ENCODE measurements at regions not wholly inside any gene's neighbourhood (a gene's known extent, or its start where the extent isn't known, plus 50 kb on each side); places are given as distances from the start of the nearest gene placed in this dataset.
"Not testable (repeated sequence)": the region's sequence is repeated elsewhere in the genome, so short reads cannot be mapped to it uniquely, and the experiment has no call there.

- DNase-seq (ENCODE audit: low read depth): no peak
These were observed 147.6 kb upstream of the NR2F2 start for GRCh38 chr15:96182736-96183513.

DNA sequence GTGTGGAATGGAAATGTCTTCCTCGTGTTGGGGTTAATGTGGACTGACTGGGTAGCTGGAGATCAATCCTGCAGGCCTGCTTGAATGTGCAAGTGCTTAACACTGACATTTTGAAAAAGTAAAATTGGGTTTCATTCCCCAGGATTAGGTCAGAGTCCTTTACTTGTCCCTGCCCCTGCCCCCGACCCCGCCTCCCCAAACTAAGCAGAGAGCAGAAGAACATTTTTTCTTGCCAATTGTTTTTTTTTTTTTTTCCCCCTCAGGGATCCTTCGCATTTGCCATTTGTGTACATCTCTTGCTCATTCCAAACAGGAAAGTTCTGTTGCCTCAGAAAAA, 147.0 kb upstream of the NR2F2 start:
- DNase-seq (ENCODE audit: low read depth): no peak

DNA sequence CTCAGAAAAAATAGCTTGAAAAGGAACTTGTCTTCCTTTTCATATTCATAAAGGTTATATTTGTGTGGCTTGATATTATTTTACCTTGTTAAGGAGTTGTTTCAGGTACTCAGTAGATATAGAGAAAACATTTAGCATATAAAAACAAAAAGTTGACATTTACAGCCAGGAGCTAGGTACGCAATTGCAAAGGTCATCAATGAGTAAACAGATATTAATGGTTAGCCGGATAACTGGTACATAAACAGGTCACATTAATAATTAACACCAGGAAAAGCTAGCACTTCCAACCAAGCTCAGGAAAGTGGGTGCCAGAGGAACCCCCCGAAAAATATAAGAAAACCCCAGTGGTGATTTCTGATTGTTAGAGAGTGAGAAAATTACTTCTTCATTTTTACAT, 146.6 kb upstream of the NR2F2 start:
- no peak for DNase-seq (ENCODE audit: low read depth)

DNA sequence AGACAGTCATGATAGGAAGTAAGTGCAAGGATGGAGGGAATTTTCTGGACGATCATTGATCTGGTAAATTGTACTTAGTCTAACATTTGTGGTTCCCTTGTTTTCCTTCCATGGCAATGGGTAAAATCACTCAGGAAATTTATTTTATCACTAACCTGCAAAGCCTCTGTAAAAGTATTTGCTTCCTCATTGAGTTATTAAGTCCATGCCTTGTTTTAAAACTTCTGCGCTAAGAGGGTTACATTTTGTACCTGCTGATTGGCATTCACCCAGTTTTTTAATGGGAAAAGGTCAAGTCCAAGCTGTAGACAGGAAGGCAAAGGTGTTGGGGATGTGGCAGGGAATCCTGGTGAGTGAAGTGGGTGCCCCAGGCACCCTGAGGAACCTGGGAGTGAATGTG, 146.2 kb upstream of the NR2F2 start:
- no peak for DNase-seq (ENCODE audit: low read depth)

- DNase-seq (ENCODE audit: low read depth): no peak
These were observed 144.4 kb upstream of the NR2F2 start for GRCh38 chr15:96186105-96186504.

- no peak for DNase-seq (ENCODE audit: low read depth)
These were observed 142.9 kb upstream of the NR2F2 start for GRCh38 chr15:96187341-96188305.

DNA sequence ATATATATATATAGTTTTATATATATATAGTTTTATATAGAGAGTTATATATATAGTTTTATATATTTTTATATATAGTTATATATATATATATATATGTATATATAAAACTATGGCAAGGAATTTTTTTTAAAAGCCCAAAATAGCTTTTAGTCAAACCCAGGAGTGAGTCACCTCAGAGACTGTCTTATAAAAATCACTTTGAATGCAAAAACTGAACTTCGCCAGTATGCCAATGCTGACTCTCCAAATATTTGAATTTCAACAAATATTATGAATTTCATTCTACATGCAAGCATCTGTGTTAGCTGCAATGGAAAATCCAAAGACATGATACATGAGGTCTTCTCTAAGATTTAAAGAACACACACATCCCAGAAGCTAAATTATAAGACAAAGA, 132.8 kb upstream of the NR2F2 start:
- no peak for DNase-seq (ENCODE audit: low read depth)

DNA sequence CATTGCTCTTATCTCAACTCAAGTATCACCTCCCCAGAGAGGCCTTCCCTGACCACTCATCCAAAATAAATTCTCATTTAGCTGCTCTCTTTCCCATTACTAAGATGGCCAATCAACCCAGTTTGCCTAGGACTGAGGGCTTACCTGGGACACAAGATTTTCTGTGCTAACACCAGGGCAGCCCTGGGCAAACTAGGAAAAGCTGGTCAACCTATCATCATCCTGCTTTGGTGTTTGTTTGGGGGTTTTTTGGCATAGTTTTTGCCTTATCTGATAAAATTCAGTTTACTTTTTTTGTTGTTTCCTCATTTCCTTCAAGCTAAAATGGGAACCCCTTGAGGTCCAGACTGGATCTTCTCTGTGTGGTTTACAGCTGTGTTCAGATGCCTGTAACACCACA, 131.4 kb upstream of the NR2F2 start:
- no peak for DNase-seq (ENCODE audit: low read depth)

- DNase-seq (ENCODE audit: low read depth): no peak
These were observed 130.0 kb upstream of the NR2F2 start for GRCh38 chr15:96200357-96200967.

GRCh38 chr15:96201696-96202095, 128.8 kb upstream of the NR2F2 start:
- no peak for DNase-seq (ENCODE audit: low read depth)

DNA sequence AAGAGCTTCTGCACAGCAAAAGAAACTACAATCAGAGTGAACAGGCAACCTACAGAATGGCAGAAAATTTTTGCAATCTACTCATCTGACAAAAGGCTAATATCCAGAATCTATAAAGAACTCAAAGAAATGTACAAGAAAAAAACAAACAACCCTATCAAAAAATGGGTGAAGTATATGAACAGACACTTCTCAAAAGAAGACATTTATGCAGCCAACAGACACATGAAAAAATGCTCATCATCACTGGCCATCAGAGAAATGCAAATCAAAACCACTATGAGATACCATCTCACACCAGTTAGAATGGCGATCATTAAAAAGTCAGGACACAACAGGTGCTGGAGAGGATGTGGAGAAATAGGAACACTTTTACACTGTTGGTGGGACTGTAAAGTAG, 124.9 kb upstream of the NR2F2 start:
- DNase-seq (ENCODE audit: low read depth): not testable (repeated sequence)

DNA sequence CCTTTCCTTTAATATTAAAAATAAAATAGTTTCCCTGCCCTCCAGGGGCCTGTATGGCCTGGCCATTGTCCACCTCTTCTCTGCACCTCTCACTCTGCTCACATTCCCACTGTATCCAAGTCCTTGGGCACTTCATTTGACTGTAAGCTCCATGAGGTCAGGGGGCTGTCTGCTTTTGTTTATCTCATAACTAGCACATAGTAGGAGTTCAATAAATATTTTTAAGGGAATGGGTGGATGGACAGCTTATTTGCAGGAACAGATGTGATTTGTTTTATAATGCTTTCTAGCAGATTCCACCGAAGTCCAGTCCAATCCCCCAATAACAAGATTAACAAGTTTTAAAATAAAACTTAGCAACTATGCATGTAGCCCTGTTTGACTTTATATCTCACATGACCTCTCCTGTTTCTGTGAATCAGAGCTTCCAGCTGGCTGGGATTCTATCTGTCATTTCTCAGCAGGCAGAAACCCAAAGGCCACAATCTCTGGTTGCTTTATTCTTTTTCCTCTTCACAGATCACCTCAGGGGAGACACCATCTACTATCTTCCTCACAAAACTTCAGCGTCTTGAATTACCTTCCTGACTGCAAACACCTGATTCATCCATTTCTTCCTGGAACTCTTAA, 123.0 kb upstream of the NR2F2 start:
- DNase-seq (ENCODE audit: low read depth): no peak

GRCh38 chr15:96209285-96209735, 121.2 kb upstream of the NR2F2 start:
- DNase-seq (ENCODE audit: low read depth): no peak

- no peak for DNase-seq (ENCODE audit: low read depth)
These were observed 117.5 kb upstream of the NR2F2 start for GRCh38 chr15:96213045-96213444.

DNA sequence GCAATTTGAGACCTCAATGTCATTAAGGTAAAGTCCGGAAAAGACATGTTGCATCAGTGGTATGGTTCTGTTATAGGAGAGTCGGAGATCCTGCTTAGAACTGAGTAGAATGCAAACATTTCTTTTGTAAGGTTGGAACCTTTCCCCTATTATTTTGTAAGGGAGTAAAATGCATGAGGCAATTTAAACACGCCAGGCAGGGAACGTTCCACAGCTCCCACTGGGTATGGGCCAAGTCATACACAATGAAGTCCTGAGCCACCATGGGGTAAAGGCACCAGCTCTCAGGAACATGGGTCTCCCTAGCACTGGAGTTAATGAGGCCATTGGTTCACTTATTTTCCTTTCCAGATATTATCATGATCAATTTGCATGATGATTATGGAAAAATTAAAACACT, 116.6 kb upstream of the NR2F2 start:
- DNase-seq (ENCODE audit: low read depth): no peak

GRCh38 chr15:96216481-96216880, 114.0 kb upstream of the NR2F2 start:
- not testable (repeated sequence) for DNase-seq (ENCODE audit: low read depth)

DNA sequence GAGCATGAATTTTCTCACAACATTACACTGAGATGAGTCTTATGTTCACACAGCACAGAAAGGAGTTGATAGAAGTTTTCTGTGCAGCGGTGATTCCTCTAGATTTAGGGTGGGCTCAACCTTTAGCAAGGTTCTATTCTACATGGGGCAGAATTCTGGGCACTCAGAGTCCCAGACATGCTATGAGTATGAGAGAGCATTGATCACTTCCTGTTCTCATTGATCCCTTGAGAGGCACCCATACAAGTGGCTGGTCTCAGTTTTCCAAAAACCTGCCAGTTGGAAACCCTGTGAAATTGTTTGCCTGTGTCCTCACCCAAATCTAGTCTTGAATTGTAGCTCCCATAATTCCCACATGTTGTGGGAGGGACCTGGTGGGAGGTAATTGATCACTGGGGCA, 112.5 kb upstream of the NR2F2 start:
- no peak for DNase-seq (ENCODE audit: low read depth)

- DNase-seq (ENCODE audit: low read depth): no peak
These were observed 111.7 kb upstream of the NR2F2 start for GRCh38 chr15:96218623-96219455.

GRCh38 chr15:96219681-96220080, 110.8 kb upstream of the NR2F2 start:
- no peak for DNase-seq (ENCODE audit: low read depth)

DNA sequence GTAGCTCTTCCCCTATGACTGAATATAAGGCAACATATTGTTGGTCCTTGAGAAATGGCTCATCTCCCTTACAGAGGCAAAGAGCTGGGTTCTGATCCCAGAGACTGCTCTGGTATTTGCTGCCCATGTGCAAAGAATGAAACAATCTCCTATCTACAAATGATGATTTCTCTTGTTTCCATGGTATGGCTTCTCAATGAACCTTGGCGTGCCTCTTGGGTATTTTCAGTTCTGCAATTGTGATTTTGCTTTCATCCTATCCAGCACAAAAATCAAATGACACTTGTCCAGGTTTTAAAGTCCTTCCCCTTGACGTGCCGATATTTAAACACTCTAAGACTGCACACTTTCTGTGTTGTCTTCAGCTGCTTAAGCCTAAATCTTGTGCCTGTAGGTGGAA, 109.8 kb upstream of the NR2F2 start:
- no peak for DNase-seq (ENCODE audit: low read depth)

- no peak for DNase-seq (ENCODE audit: low read depth)
These were observed 107.5 kb upstream of the NR2F2 start for GRCh38 chr15:96222981-96223380.
